ENCODE measurements at regions not wholly inside any gene's neighbourhood (a gene's known extent, or its start where the extent isn't known, plus 50 kb on each side); places are given as distances from the start of the nearest gene placed in this dataset.

GRCh38 chr2:103218516-103218915 lies 456.7 kb downstream of the TMEM182 start:
- Histone ChIP-seq H3K4me3 (ENCODE audit: low read length) (no peak overlapping the region), H3K27ac (ENCODE audit: low read length) (no peak overlapping the region), H3K36me3 (ENCODE audit: control insufficient read depth, insufficient read depth, low read length) (no peaks in the 10 kb centered on the region), H3K4me1 (ENCODE audit: control insufficient read depth, insufficient read depth, low read length) (no peaks in the 10 kb centered on the region), H3K9me3 (ENCODE audit: control insufficient read depth, low read depth, low read length) (no peaks in the 10 kb centered on the region), H3K27me3 (ENCODE audit: control insufficient read depth, insufficient read depth, low read length) (no peaks in the 10 kb centered on the region)
- DNase-seq: no peak

GRCh38 chr2:103219398-103219797 lies 457.6 kb downstream of the TMEM182 start:
- Histone ChIP-seq H3K4me1 (ENCODE audit: control insufficient read depth, insufficient read depth, low read length) (no peaks in the 10 kb centered on the region), H3K4me3 (ENCODE audit: low read length) (no peak overlapping the region), H3K36me3 (ENCODE audit: control insufficient read depth, insufficient read depth, low read length) (no peaks in the 10 kb centered on the region), H3K9me3 (ENCODE audit: control insufficient read depth, low read depth, low read length) (no peaks in the 10 kb centered on the region), H3K27me3 (ENCODE audit: control insufficient read depth, insufficient read depth, low read length) (no peaks in the 10 kb centered on the region), H3K27ac (ENCODE audit: low read length) (no peak overlapping the region)
- DNase-seq: no peak
- no CpG with 5 or more reads among the region's 1 CpG for WGBS (ENCODE audit: insufficient coverage, low lambda C conversion rate)

GRCh38 chr2:103222969-103223368 lies 461.1 kb downstream of the TMEM182 start:
- H3K36me3 ChIP-seq (ENCODE audit: control insufficient read depth, insufficient read depth, low read length): no peaks in the 10 kb centered on the region
- H3K9me3 ChIP-seq (ENCODE audit: control insufficient read depth, low read depth, low read length): no peaks in the 10 kb centered on the region
- no peak for DNase-seq
- H3K4me1 ChIP-seq (ENCODE audit: control insufficient read depth, insufficient read depth, low read length): no peaks in the 10 kb centered on the region
- no peaks in the 10 kb centered on the region for H3K27me3 ChIP-seq (ENCODE audit: control insufficient read depth, insufficient read depth, low read length)
- no peak overlapping the region for H3K27ac ChIP-seq (ENCODE audit: low read length)
- no peak overlapping the region for H3K4me3 ChIP-seq (ENCODE audit: low read length)

- Histone ChIP-seq H3K27me3 (ENCODE audit: control insufficient read depth, insufficient read depth, low read length) (no peaks in the 10 kb centered on the region), H3K4me3 (ENCODE audit: low read length) (no peak overlapping the region), H3K4me1 (ENCODE audit: control insufficient read depth, insufficient read depth, low read length) (no peaks in the 10 kb centered on the region), H3K9me3 (ENCODE audit: control insufficient read depth, low read depth, low read length) (no peaks in the 10 kb centered on the region), H3K27ac (ENCODE audit: low read length) (no peak overlapping the region), H3K36me3 (ENCODE audit: control insufficient read depth, insufficient read depth, low read length) (no peaks in the 10 kb centered on the region)
- WGBS (ENCODE audit: insufficient coverage, low lambda C conversion rate): 20% methylated on average over 1 of the region's 1 CpG
- no peak for DNase-seq
These were observed 469.0 kb downstream of the TMEM182 start for GRCh38 chr2:103230796-103231195.

GRCh38 chr2:103232865-103233264 lies 471.0 kb downstream of the TMEM182 start:
- Histone ChIP-seq H3K27ac (ENCODE audit: low read length) (no peak overlapping the region), H3K27me3 (ENCODE audit: control insufficient read depth, insufficient read depth, low read length) (no peaks in the 10 kb centered on the region), H3K4me1 (ENCODE audit: control insufficient read depth, insufficient read depth, low read length) (no peaks in the 10 kb centered on the region), H3K36me3 (ENCODE audit: control insufficient read depth, insufficient read depth, low read length) (no peaks in the 10 kb centered on the region), H3K9me3 (ENCODE audit: control insufficient read depth, low read depth, low read length) (no peaks in the 10 kb centered on the region), H3K4me3 (ENCODE audit: low read length) (no peak overlapping the region)
- no CpG with 5 or more reads among the region's 4 CpGs for WGBS (ENCODE audit: insufficient coverage, low lambda C conversion rate)
- no peak for DNase-seq

GRCh38 chr2:103233691-103234090 lies 471.9 kb downstream of the TMEM182 start:
- Histone ChIP-seq H3K27me3 (ENCODE audit: control insufficient read depth, insufficient read depth, low read length) (no peaks in the 10 kb centered on the region), H3K4me3 (ENCODE audit: low read length) (no peak overlapping the region), H3K27ac (ENCODE audit: low read length) (no peak overlapping the region), H3K4me1 (ENCODE audit: control insufficient read depth, insufficient read depth, low read length) (no peaks in the 10 kb centered on the region), H3K36me3 (ENCODE audit: control insufficient read depth, insufficient read depth, low read length) (no peaks in the 10 kb centered on the region), H3K9me3 (ENCODE audit: control insufficient read depth, low read depth, low read length) (no peaks in the 10 kb centered on the region)
- WGBS (ENCODE audit: insufficient coverage, low lambda C conversion rate): no CpG with 5 or more reads among the region's 1 CpG
- no peak for DNase-seq

GRCh38 chr2:103235283-103235682 lies 473.5 kb downstream of the TMEM182 start:
- WGBS (ENCODE audit: insufficient coverage, low lambda C conversion rate): no CpG with 5 or more reads among the region's 1 CpG
- Histone ChIP-seq H3K27ac (ENCODE audit: low read length) (no peak overlapping the region), H3K9me3 (ENCODE audit: control insufficient read depth, low read depth, low read length) (no peaks in the 10 kb centered on the region), H3K36me3 (ENCODE audit: control insufficient read depth, insufficient read depth, low read length) (no peaks in the 10 kb centered on the region), H3K27me3 (ENCODE audit: control insufficient read depth, insufficient read depth, low read length) (no peaks in the 10 kb centered on the region), H3K4me3 (ENCODE audit: low read length) (no peak overlapping the region), H3K4me1 (ENCODE audit: control insufficient read depth, insufficient read depth, low read length) (no peaks in the 10 kb centered on the region)
- no peak for DNase-seq

GRCh38 chr2:103249462-103249861 lies 487.6 kb downstream of the TMEM182 start:
- Histone ChIP-seq H3K27ac (ENCODE audit: low read length) (no peak overlapping the region), H3K27me3 (ENCODE audit: control insufficient read depth, insufficient read depth, low read length) (no peaks in the 10 kb centered on the region), H3K4me3 (ENCODE audit: low read length) (no peak overlapping the region), H3K4me1 (ENCODE audit: control insufficient read depth, insufficient read depth, low read length) (no peaks in the 10 kb centered on the region), H3K36me3 (ENCODE audit: control insufficient read depth, insufficient read depth, low read length) (no peaks in the 10 kb centered on the region), H3K9me3 (ENCODE audit: control insufficient read depth, low read depth, low read length) (no peaks in the 10 kb centered on the region)
- WGBS (ENCODE audit: insufficient coverage, low lambda C conversion rate): no CpG with 5 or more reads among the region's 4 CpGs
- DNase-seq: no peak

GRCh38 chr2:103252781-103253180 lies 490.9 kb downstream of the TMEM182 start:
- H3K9me3 ChIP-seq (ENCODE audit: control insufficient read depth, low read depth, low read length): no peaks in the 10 kb centered on the region

GRCh38 chr2:103254611-103255010 lies 492.8 kb downstream of the TMEM182 start:
- Histone ChIP-seq H3K36me3 (ENCODE audit: control insufficient read depth, insufficient read depth, low read length) (no peaks in the 10 kb centered on the region), H3K27ac (ENCODE audit: low read length) (no peak overlapping the region), H3K4me3 (ENCODE audit: low read length) (no peak overlapping the region), H3K9me3 (ENCODE audit: control insufficient read depth, low read depth, low read length) (no peaks in the 10 kb centered on the region), H3K4me1 (ENCODE audit: control insufficient read depth, insufficient read depth, low read length) (no peaks in the 10 kb centered on the region), H3K27me3 (ENCODE audit: control insufficient read depth, insufficient read depth, low read length) (no peaks in the 10 kb centered on the region)
- no peak for DNase-seq
- no CpG with 5 or more reads among the region's 5 CpGs for WGBS (ENCODE audit: insufficient coverage, low lambda C conversion rate)

More at GRCh38 chr2:103252781-103253180, 490.9 kb downstream of the TMEM182 start:
- no peak overlapping the region for H3K4me3 ChIP-seq (ENCODE audit: low read length)
- no peak for DNase-seq
- no peaks in the 10 kb centered on the region for H3K4me1 ChIP-seq (ENCODE audit: control insufficient read depth, insufficient read depth, low read length)
- no peaks in the 10 kb centered on the region for H3K36me3 ChIP-seq (ENCODE audit: control insufficient read depth, insufficient read depth, low read length)
- WGBS (ENCODE audit: insufficient coverage, low lambda C conversion rate): 68% methylated on average over 2 of the region's 3 CpGs
- H3K27me3 ChIP-seq (ENCODE audit: control insufficient read depth, insufficient read depth, low read length): no peaks in the 10 kb centered on the region
- no peak overlapping the region for H3K27ac ChIP-seq (ENCODE audit: low read length)

- H3K4me3 ChIP-seq (ENCODE audit: low read length): no peak overlapping the region
- no peaks in the 10 kb centered on the region for H3K36me3 ChIP-seq (ENCODE audit: control insufficient read depth, insufficient read depth, low read length)
- H3K27ac ChIP-seq (ENCODE audit: low read length): no peak overlapping the region
- H3K9me3 ChIP-seq (ENCODE audit: control insufficient read depth, low read depth, low read length): no peaks in the 10 kb centered on the region
- no peaks in the 10 kb centered on the region for H3K27me3 ChIP-seq (ENCODE audit: control insufficient read depth, insufficient read depth, low read length)
- whole genome bisulfite sequencing (ENCODE audit: insufficient coverage, low lambda C conversion rate): no CpG with 5 or more reads among the region's 5 CpGs
- no peaks in the 10 kb centered on the region for H3K4me1 ChIP-seq (ENCODE audit: control insufficient read depth, insufficient read depth, low read length)
- no peak for DNase-seq
These were observed 502.4 kb downstream of the TMEM182 start for GRCh38 chr2:103264058-103264768.

Measured in large intestine (tissue), 3 donors.